ENCODE measurements at regions not wholly inside any gene's neighbourhood (a gene's known extent, or its start where the extent isn't known, plus 50 kb on each side); places are given as distances from the start of the nearest gene placed in this dataset.

DNA sequence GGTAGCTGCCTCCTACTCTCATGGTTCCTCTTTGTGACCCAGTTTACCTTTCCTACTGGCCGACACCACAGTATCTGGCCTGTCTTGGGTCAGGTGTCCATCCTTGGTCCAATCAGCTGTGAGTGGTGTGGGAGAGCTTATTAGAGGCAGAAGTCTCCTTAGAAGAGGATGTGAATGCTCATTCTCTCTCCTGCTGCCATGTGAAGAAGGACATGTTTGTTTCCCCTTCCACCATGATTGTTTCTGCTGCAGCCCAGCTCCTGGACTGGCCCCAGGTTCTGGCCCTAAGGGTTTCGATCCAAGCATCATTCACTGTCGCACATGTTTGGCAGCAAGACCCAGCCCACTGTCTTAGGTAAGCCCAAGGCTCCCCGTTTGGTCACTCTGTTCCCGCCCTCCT lies 55.3 kb upstream of the TGIF1 start:
- ChIA-PET CTCF (ENCODE audit: unreplicated experiment) (no interaction called here), POLR2A (interaction anchor here (0.8 to 1.2 kb wide), 3 partner anchors 9 to 94 kb away, joined by 3 to 4 read pairs (median 3); no protein-coding TSS in a partner anchor)
- intact Hi-C loops (cut with micrococcal nuclease; ENCODE audit: unreplicated experiment) = no loop called here
- H3K79me2 ChIP-seq (ENCODE audit: insufficient read depth, low read depth, low read length) = no peaks in the 10 kb centered on the region
- no peaks in the 10 kb centered on the region for H3K4me1 ChIP-seq (ENCODE audit: insufficient read depth, low read length, poor library complexity, severe bottlenecking)
- H3K27ac ChIP-seq (ENCODE audit: low read depth, low read length, poor library complexity, severe bottlenecking) = no peak overlapping the region
- no peaks in the 10 kb centered on the region for H3K9me2 ChIP-seq (ENCODE audit: insufficient read depth, low read length)
- H2AFZ ChIP-seq (ENCODE audit: low read length) = no peak overlapping the region
- no peaks in the 10 kb centered on the region for H4K20me1 ChIP-seq (ENCODE audit: insufficient read depth, low read length)
- no peaks in the 10 kb centered on the region for H3K36me3 ChIP-seq (ENCODE audit: insufficient read depth, low read length)
- no peak overlapping the region for H3K4me2 ChIP-seq (ENCODE audit: low read length)
- no peak for TF ChIP-seq EZH2phosphoT487 (IDR thresholded peaks at IDR 0.05; ENCODE audit: borderline replicate concordance, low read depth, low read length)
- TF ChIP-seq, protein P1, sequence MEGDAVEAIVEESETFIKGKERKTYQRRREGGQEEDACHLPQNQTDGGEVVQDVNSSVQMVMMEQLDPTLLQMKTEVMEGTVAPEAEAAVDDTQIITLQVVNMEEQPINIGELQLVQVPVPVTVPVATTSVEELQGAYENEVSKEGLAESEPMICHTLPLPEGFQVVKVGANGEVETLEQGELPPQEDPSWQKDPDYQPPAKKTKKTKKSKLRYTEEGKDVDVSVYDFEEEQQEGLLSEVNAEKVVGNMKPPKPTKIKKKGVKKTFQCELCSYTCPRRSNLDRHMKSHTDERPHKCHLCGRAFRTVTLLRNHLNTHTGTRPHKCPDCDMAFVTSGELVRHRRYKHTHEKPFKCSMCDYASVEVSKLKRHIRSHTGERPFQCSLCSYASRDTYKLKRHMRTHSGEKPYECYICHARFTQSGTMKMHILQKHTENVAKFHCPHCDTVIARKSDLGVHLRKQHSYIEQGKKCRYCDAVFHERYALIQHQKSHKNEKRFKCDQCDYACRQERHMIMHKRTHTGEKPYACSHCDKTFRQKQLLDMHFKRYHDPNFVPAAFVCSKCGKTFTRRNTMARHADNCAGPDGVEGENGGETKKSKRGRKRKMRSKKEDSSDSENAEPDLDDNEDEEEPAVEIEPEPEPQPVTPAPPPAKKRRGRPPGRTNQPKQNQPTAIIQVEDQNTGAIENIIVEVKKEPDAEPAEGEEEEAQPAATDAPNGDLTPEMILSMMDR (conservative IDR thresholded peaks at IDR 0.05; ENCODE audit: low read length) = no peak
- no peak for DNase-seq (ENCODE audit: low spot score)
- peaks cover 11% of the 10 kb centered on the region; the same call in 1 of the 2 replicates for H3K9me3 ChIP-seq (ENCODE audit: low read length)
- no peak overlapping the region for H3K4me3 ChIP-seq (ENCODE audit: low read depth, low read length, poor library complexity, severe bottlenecking)
- no TSS peak for BruUV-seq (replicated peaks)

DNA sequence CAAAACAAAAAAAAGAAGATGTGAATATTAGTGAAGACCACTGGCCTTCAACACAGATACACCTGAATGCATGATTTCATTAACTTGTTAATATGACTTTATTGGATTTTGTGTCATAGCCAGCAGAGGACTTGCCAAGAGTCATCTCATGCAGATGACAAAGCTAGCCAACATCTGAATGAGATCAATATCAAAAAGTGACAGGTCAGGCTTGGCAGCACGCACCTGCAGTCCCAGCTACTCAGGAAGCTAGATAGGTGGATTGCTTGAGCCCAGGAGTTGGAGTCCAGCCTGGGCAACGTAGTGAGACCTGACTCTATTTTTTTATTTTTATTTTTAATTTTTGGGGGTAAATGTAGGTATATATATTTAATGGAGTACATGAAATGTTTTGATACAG lies 54.5 kb upstream of the TGIF1 start:
- no TSS peak for BruUV-seq (replicated peaks)
- Histone ChIP-seq H3K4me3 (ENCODE audit: low read depth, low read length, poor library complexity, severe bottlenecking) (no peak overlapping the region), H4K20me1 (ENCODE audit: insufficient read depth, low read length) (no peaks in the 10 kb centered on the region), H3K27ac (ENCODE audit: low read depth, low read length, poor library complexity, severe bottlenecking) (no peak overlapping the region), H3K9me3 (ENCODE audit: low read length) (peaks cover 19% of the 10 kb centered on the region), H3K36me3 (ENCODE audit: insufficient read depth, low read length) (peaks cover 5% of the 10 kb centered on the region; the same call in 1 of the 2 replicates), H2AFZ (ENCODE audit: low read length) (no peak overlapping the region), H3K79me2 (ENCODE audit: insufficient read depth, low read depth, low read length) (no peaks in the 10 kb centered on the region), H3K4me2 (ENCODE audit: low read length) (no peak overlapping the region), H3K4me1 (ENCODE audit: insufficient read depth, low read length, poor library complexity, severe bottlenecking) (peaks cover 5% of the 10 kb centered on the region), H3K9me2 (ENCODE audit: insufficient read depth, low read length) (no peaks in the 10 kb centered on the region)
- POLR2A ChIA-PET = interaction anchor here (0.6 to 0.9 kb wide), 2 partner anchors 9 to 31 kb away, joined by 3 to 4 read pairs; no protein-coding TSS in a partner anchor
- intact Hi-C loops (cut with micrococcal nuclease; ENCODE audit: unreplicated experiment) = no loop called here
- CTCF ChIA-PET (ENCODE audit: unreplicated experiment) = no interaction called here
- no peak for DNase-seq (ENCODE audit: low spot score)
- TF ChIP-seq EZH2phosphoT487 (IDR thresholded peaks at IDR 0.05; ENCODE audit: borderline replicate concordance, low read depth, low read length) = no peak
- TF ChIP-seq, protein P1 (conservative IDR thresholded peaks at IDR 0.05; ENCODE audit: low read length) = no peak

DNA sequence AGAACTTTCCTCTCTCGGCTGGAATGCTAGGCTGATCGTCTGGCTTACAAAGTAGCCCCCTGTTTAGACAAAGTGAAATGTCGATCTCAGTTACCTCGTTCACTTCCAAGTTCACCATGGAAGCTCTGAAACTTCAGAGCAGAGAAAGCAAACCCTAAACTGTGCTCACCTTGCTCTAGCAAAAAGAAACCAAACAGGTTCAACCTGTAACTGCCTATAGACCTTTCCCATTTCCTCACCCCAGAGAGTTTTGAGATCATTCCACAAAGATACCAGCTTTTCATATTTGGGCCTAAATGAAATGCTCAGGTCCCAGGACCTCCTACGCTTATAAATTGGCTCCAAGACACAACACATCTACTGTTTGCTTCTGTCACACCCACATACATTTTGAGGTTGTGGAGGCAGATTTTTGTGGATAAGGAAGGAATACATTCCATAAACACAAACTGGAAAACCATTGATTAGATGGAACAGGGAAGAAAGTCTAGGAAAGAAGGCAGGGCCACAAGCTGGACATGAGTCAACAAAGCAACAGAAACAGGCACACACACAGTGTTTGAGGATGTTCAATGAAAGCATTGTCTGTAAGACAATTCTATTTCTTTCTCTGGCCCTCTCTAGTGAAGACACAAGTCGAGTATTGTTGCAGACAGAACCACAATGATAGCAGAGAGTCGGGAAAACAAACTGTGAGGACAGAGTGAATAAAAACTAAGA lies 52.8 kb upstream of the TGIF1 start:
- intact Hi-C loops (cut with micrococcal nuclease; ENCODE audit: unreplicated experiment) = no loop called here
- H3K4me3 ChIP-seq (ENCODE audit: low read depth, low read length, poor library complexity, severe bottlenecking) = no peak overlapping the region
- peaks cover 7% of the 10 kb centered on the region; the same call in 1 of the 2 replicates for H3K36me3 ChIP-seq (ENCODE audit: insufficient read depth, low read length)
- no peaks in the 10 kb centered on the region for H4K20me1 ChIP-seq (ENCODE audit: insufficient read depth, low read length)
- H3K27ac ChIP-seq (ENCODE audit: low read depth, low read length, poor library complexity, severe bottlenecking) = no peak overlapping the region
- ChIA-PET POLR2A (interaction anchor here (0.5 to 1.1 kb wide), 5 partner anchors 8 to 47 kb away, joined by 3 to 5 read pairs (median 3); no protein-coding TSS in a partner anchor), CTCF (ENCODE audit: unreplicated experiment) (no interaction called here)
- no peaks in the 10 kb centered on the region for H3K9me2 ChIP-seq (ENCODE audit: insufficient read depth, low read length)
- H3K4me1 ChIP-seq (ENCODE audit: insufficient read depth, low read length, poor library complexity, severe bottlenecking) = peaks cover 22% of the 10 kb centered on the region
- H3K79me2 ChIP-seq (ENCODE audit: insufficient read depth, low read depth, low read length) = no peaks in the 10 kb centered on the region
- no peak overlapping the region for H3K4me2 ChIP-seq (ENCODE audit: low read length)
- no peak for TF ChIP-seq EZH2phosphoT487 (IDR thresholded peaks at IDR 0.05; ENCODE audit: borderline replicate concordance, low read depth, low read length)
- TF ChIP-seq, protein P1 (conservative IDR thresholded peaks at IDR 0.05; ENCODE audit: low read length) = no peak
- H2AFZ ChIP-seq (ENCODE audit: low read length) = no peak overlapping the region
- peaks cover 27% of the 10 kb centered on the region for H3K9me3 ChIP-seq (ENCODE audit: low read length)
- no TSS peak for BruUV-seq (replicated peaks)
- no peak for DNase-seq (ENCODE audit: low spot score)
